ENCODE measurements at regions not wholly inside any gene's neighbourhood (a gene's known extent, or its start where the extent isn't known, plus 50 kb on each side); places are given as distances from the start of the nearest gene placed in this dataset.

- TF ChIP-seq, protein P1, sequence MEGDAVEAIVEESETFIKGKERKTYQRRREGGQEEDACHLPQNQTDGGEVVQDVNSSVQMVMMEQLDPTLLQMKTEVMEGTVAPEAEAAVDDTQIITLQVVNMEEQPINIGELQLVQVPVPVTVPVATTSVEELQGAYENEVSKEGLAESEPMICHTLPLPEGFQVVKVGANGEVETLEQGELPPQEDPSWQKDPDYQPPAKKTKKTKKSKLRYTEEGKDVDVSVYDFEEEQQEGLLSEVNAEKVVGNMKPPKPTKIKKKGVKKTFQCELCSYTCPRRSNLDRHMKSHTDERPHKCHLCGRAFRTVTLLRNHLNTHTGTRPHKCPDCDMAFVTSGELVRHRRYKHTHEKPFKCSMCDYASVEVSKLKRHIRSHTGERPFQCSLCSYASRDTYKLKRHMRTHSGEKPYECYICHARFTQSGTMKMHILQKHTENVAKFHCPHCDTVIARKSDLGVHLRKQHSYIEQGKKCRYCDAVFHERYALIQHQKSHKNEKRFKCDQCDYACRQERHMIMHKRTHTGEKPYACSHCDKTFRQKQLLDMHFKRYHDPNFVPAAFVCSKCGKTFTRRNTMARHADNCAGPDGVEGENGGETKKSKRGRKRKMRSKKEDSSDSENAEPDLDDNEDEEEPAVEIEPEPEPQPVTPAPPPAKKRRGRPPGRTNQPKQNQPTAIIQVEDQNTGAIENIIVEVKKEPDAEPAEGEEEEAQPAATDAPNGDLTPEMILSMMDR (IDR thresholded peaks at IDR 0.05; ENCODE audit: low read depth, low read length), result no peak
- no peak for TF ChIP-seq POLR2A (IDR thresholded peaks at IDR 0.05; ENCODE audit: extremely low read depth, insufficient read length)
These were observed 118.7 kb upstream of the PEG3 start for GRCh38 chr19:56959205-56959604.
